Skeletal muscle tissue (tissue), 3 donors: ENCODE measurements at regions not wholly inside any gene's neighbourhood (a gene's known extent, or its start where the extent isn't known, plus 50 kb on each side); places are given as distances from the start of the nearest gene placed in this dataset.

Experiments used
- H3K27ac ChIP-seq: one replicate; pipeline ENCODE4 v1.7.0; 2013; ENCODE audit warnings: mild to moderate bottlenecking, low read depth, low read length, inconsistent platforms
- H3K27me3 ChIP-seq, 3 donors: one replicate each; pipeline ENCODE4 v1.7.0; 2013; ENCODE audit warnings: low read length in 3 of 3; ENCODE audit not compliant: control insufficient read depth in 3 of 3, insufficient read depth in 3 of 3
- H3K36me3 ChIP-seq, 3 donors: one replicate each; pipeline ENCODE4 v1.7.0; 2013; ENCODE audit warnings: low read length in 3 of 3; ENCODE audit not compliant: control insufficient read depth in 3 of 3, insufficient read depth in 3 of 3
- H3K4me1 ChIP-seq, 3 donors: one replicate each; pipeline ENCODE4 v1.7.0; 2013; ENCODE audit warnings: low read length in 3 of 3, mild to moderate bottlenecking in 3 of 3; ENCODE audit not compliant: control insufficient read depth in 3 of 3, insufficient read depth in 3 of 3
- H3K4me3 ChIP-seq, 3 donors: one replicate each; pipeline ENCODE4 v1.7.0; 2013; ENCODE audit warnings: low read length in 3 of 3
- H3K9ac ChIP-seq, 3 donors: one replicate each; pipeline ENCODE4 v1.7.0; 2013; ENCODE audit warnings: low read length in 3 of 3, mild to moderate bottlenecking in 3 of 3, moderate library complexity in 2 of 3, low read depth in 1 of 3
- H3K9me3 ChIP-seq, 3 donors: one replicate each; pipeline ENCODE4 v1.7.0; 2013; ENCODE audit warnings: low read length in 3 of 3; ENCODE audit not compliant: control insufficient read depth in 3 of 3
- donor health status: Osteomylitis.

DNA sequence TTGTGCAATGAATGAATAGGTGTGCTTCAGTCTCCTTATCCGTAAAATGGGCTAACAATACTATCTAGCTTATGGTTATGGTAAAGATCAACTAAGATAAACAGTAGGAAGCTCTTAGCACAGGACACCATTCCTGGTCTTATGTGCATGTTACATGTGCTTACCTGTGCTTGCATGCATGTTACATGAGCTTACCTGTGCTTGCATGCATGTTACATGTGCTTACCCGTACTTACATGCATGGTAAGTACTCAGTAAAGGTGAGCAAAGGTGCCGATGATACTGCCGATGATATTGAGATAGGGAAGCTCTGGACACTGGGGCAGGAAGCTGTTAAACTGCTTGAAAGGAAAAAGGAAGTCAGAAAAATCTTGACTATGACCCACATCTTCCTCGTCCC, 211.0 kb upstream of the USP24 start:
- no peak overlapping the region for H3K9ac ChIP-seq
- H3K4me1 ChIP-seq: peaks cover 0 to 6% (median 3%) of the 10 kb centered on the region in 3 donors

GRCh38 chr1:55425310-55425930, 210.3 kb upstream of the USP24 start:
- no peak overlapping the region for H3K4me3 ChIP-seq

More for the DNA sequence above, 211.0 kb upstream of the USP24 start:
- Histone ChIP-seq H3K27me3 (peaks cover 0 to 4% (median 0%) of the 10 kb centered on the region in 3 donors), H3K36me3 (no peaks in the 10 kb centered on the region), H3K4me3 (no peak overlapping the region), H3K27ac (no peak overlapping the region), H3K9me3 (peaks cover 0 to 3% (median 2%) of the 10 kb centered on the region in 3 donors)

DNA sequence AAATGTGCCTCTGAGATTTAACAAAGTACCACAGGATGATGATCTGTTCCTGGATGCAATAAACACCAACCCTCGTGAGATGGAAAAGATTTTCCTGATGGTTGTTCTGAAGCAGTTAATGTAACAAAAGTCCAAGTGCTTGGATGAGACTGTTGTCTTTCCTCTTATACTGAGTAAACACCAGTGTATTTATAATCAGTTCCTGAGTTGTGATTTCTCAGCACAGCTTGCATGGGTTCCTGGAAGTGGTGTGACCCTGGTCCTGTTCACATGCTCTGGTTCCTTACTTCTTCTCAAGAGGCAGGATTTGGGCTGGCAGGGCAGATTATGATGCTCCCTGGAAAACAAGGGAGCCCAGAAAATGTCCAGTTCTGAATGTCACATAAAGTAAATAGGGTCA, 208.2 kb upstream of the USP24 start:
- Histone ChIP-seq H3K9ac (no peak overlapping the region), H3K4me3 (no peak overlapping the region), H3K36me3 (no peaks in the 10 kb centered on the region), H3K9me3 (peaks cover 0 to 3% (median 2%) of the 10 kb centered on the region in 3 donors), H3K4me1 (no peaks in the 10 kb centered on the region), H3K27ac (no peak overlapping the region), H3K27me3 (peaks cover 0 to 4% (median 0%) of the 10 kb centered on the region in 3 donors)

More at GRCh38 chr1:55425310-55425930, 210.3 kb upstream of the USP24 start:
- Histone ChIP-seq H3K9ac (no peak overlapping the region), H3K9me3 (peaks cover 0 to 3% (median 2%) of the 10 kb centered on the region in 3 donors), H3K36me3 (no peaks in the 10 kb centered on the region), H3K27ac (no peak overlapping the region), H3K27me3 (peaks cover 0 to 4% (median 0%) of the 10 kb centered on the region in 3 donors), H3K4me1 (peaks cover 0 to 6% (median 3%) of the 10 kb centered on the region in 3 donors)

DNA sequence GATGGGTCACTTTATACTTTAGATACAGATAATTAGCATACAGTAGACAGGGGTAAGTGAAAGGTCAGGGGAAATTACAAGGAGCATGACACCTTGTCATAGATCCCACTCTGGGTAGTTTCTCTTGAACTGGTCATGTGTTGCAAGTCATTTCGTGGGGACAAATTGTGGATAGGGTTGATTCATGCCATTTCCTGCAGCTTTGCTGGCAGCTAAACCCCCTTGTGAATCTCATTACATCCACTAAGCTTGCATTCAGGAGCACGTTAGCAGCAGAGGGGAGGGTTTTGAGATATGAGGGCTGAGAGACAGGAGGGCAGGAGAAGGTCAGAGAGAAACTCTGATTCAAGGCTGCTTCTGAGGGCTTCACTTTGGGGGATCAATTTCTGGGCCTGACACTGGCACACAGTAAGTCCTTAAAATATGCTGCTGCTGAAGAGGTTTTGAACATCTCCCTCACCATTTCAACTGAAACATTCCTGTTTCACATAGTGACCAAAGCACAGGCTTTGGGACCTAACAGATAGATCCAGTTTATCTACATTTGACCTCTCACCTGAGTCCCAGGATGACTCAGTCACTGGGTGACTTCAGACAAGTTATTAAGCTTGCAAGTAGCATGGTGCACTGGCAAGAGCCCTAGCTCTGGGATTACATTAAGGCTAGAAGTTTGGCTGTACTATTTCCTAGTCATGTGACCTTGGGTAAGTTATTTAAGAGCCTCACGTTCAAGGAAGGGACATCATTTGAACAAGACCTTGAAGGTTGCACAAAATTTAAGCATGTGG, 206.0 kb upstream of the USP24 start:
- H3K36me3 ChIP-seq: no peaks in the 10 kb centered on the region
- no peaks in the 10 kb centered on the region for H3K4me1 ChIP-seq
- peaks cover 0 to 3% (median 2%) of the 10 kb centered on the region in 3 donors for H3K9me3 ChIP-seq
- H3K27ac ChIP-seq: no peak overlapping the region
- H3K27me3 ChIP-seq: peaks cover 0 to 4% (median 0%) of the 10 kb centered on the region in 3 donors
- no peak overlapping the region for H3K9ac ChIP-seq
- no peak overlapping the region for H3K4me3 ChIP-seq

DNA sequence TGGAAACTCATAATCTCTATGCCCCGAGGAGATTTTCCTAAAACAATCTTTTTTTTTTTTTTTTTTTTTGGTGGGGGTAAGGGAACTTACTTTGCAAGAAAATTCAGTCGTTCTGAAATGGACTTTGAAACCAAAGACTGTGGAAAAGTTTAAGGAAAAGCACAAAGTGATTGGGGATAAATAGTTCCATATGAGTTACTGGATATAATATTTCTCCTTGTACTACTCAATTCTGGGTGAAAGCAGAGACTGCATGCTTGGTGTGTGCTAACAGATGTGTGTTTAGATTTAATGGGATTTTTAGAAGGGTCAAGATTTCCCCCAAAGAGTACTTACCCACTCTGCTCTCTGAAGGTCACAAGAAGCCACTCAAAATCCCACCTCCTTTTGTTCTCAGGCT, 204.9 kb upstream of the USP24 start:
- peaks cover 0 to 3% (median 2%) of the 10 kb centered on the region in 3 donors for H3K9me3 ChIP-seq
- no peak overlapping the region for H3K4me3 ChIP-seq
- no peaks in the 10 kb centered on the region for H3K36me3 ChIP-seq
- no peak overlapping the region for H3K27ac ChIP-seq
- no peak overlapping the region for H3K9ac ChIP-seq
- H3K4me1 ChIP-seq: no peaks in the 10 kb centered on the region
- H3K27me3 ChIP-seq: peaks cover 0 to 4% (median 0%) of the 10 kb centered on the region in 3 donors

DNA sequence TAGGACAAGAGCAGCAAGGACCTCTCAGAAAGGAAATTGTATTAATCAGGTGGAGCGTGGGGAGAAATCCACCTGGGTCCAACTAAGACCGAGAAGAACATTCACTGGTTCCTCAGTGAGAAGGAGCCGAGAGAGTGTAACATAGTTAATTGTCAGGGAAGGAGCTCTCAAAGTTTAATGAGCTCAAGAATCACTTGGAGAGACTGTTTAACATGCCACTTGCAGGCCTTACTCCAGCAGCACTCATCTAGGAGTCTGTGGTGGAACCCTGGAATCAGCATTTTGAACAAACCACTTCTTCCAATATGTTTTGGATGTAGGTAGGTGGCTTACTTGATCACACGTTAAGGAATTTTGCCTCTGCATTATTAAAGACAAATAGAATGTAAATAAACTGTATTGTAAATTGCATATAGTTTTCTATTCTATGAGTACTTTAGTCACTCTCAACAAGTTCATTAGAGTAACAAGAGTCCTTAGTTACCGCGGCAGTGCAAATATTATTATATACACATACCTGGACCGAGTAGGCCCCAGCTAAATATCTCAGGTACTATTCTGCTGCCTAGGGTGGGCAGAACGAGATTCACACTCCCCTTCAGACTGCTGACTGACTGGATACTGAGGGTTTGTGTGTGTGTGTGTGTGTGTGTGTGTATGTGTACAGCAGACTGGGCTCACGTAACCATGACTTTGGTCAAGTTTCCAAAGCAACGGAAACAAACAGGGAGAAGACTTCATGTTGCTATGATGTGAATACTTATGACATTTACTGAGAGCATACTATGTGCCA, 203.2 kb upstream of the USP24 start:
- Histone ChIP-seq H3K4me3 (no peak overlapping the region), H3K9me3 (peaks cover 0 to 3% (median 2%) of the 10 kb centered on the region in 3 donors), H3K9ac (no peak overlapping the region), H3K27me3 (peaks cover 0 to under 1% (median 0%) of the 10 kb centered on the region in 3 donors), H3K36me3 (no peaks in the 10 kb centered on the region), H3K4me1 (no peaks in the 10 kb centered on the region), H3K27ac (no peak overlapping the region)

DNA sequence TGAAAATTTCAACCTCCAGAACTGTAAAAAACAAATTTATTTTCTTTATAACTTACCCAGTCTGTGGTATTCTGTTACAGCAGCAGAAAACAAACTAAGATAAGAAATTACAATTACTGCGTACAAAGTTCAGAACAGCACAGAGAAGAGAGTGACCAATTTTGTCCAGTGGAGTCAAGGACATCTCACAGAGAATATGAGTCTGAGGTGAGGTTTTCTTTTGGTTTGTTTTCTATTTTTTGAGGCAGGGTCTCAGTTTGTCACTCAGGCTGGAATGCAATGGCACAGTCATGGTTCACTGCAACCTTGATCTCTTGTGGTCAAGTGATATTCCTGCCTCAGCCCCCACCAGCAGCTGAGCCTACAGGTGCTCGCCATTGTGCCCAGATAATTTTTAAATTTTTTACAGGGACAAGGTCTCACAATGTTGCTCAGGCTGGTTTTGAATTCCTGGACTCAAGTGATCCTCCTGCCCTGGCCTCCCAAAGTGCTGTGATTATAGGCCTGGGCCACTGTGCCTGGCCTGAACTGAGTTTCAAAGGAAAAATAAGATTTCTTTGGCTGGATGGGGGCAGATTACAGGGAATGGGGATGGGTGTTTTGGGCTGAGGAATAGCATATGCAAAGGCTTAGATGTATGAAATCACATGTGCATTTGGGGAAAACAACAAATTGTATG, 201.1 kb upstream of the USP24 start:
- Histone ChIP-seq H3K4me1 (no peaks in the 10 kb centered on the region), H3K27me3 (no peaks in the 10 kb centered on the region), H3K9me3 (no peaks in the 10 kb centered on the region), H3K36me3 (no peaks in the 10 kb centered on the region), H3K4me3 (no peak overlapping the region), H3K9ac (no peak overlapping the region), H3K27ac (no peak overlapping the region)

- Histone ChIP-seq H3K9me3 (no peaks in the 10 kb centered on the region), H3K27me3 (no peaks in the 10 kb centered on the region), H3K4me1 (no peaks in the 10 kb centered on the region), H3K4me3 (no peak overlapping the region), H3K27ac (no peak overlapping the region), H3K9ac (no peak overlapping the region), H3K36me3 (no peaks in the 10 kb centered on the region)
Measured at GRCh38 chr1:55413286-55413685, 198.1 kb upstream of the USP24 start.

GRCh38 chr1:55412060-55412459, 196.9 kb upstream of the USP24 start:
- no peak overlapping the region for H3K9ac ChIP-seq
- H3K9me3 ChIP-seq: no peaks in the 10 kb centered on the region
- no peak overlapping the region for H3K4me3 ChIP-seq
- H3K36me3 ChIP-seq: no peaks in the 10 kb centered on the region
- no peaks in the 10 kb centered on the region for H3K4me1 ChIP-seq
- no peak overlapping the region for H3K27ac ChIP-seq
- H3K27me3 ChIP-seq: no peaks in the 10 kb centered on the region
